HepG2 (cell line): ENCODE measurements at regions not wholly inside any gene's neighbourhood (a gene's known extent, or its start where the extent isn't known, plus 50 kb on each side); places are given as distances from the start of the nearest gene placed in this dataset.

ENCODE experiments used
- ATAC-seq: fragments of 200-7000 bp; cut with Tn5 transposase; 3 replicates; pipeline ENCODE4 v1.9.1; 2020; ENCODE audit warnings: mild to moderate bottlenecking, moderate library complexity
- BruUV-seq: library from RNA; stranded (reverse); fragments of 400-500 nt; replicated peaks from 2 replicates; lab custom pipeline; 2021; lab: Mats Ljungman, UMichigan
- CTCF ChIA-PET: fragments of 300-600 bp; formaldehyde crosslinking; extraction: SDS; loops from one replicate; lab custom pipeline; 2021; ENCODE audit warnings: low total read pairs, inconsistent platforms, low intra/inter-chr PET ratio; lab: Yijun Ruan, JAX
- POLR2A ChIA-PET: fragments of 350-600 bp; sonication (Branson Sonifier 250); formaldehyde crosslinking; loops from one replicate; lab custom pipeline; 2020; ENCODE audit warnings: antibody characterized with exemption, inconsistent platforms; lab: Yijun Ruan, JAX
- DNase-seq: peaks from one replicate; pipeline ENCODE4 v3.0.0-alpha.2; 2015; ENCODE audit warnings: low spot score
- FAIRE-seq: peaks from 3 replicates; lab custom pipeline; 2011; peaks lifted over from hg19 to GRCh38; lab: Jason Lieb, UNC
- H2AFZ ChIP-seq: one replicate; pipeline ENCODE4 v1.6.1; 2011; ENCODE audit warnings: low read length, inconsistent platforms
- H3K27ac ChIP-seq: fragments of 300-600 bp; 3 replicates; pipeline ENCODE4 v1.8.0; 2011; ENCODE audit warnings: mixed run types, mild to moderate bottlenecking, mixed read lengths, low read length, inconsistent platforms; ENCODE audit not compliant: insufficient read depth; ENCODE audit errors: extremely low read length
- H3K27me3 ChIP-seq, 2 experiments: fragments of 200-600 bp in 1 of 2; 2 replicates in 1 of 2; 3 replicates in 1 of 2; pipeline versions ENCODE4 v1.6.0 to v1.8.0; 2011; ENCODE audit warnings: low read length in 2 of 2, mild to moderate bottlenecking in 2 of 2, moderate library complexity in 2 of 2, inconsistent platforms in 1 of 2; ENCODE audit not compliant: insufficient read depth in 2 of 2, control insufficient read depth in 1 of 2
- H3K36me3 ChIP-seq, 2 experiments: fragments of 200-600 bp in 1 of 2; replicated peaks in 1 of 2; 2 replicates in 1 of 2; 3 replicates in 1 of 2; pipeline versions ENCODE4 v1.5.1 to v1.8.0; 2011; ENCODE audit warnings: low read length in 2 of 2, inconsistent platforms in 1 of 2; ENCODE audit not compliant: insufficient read depth in 2 of 2, control insufficient read depth in 1 of 2
- H3K4me1 ChIP-seq: 2 replicates; pipeline ENCODE4 v1.5.1; 2012; ENCODE audit warnings: low read length, inconsistent platforms; ENCODE audit not compliant: insufficient read depth
- H3K4me2 ChIP-seq: 2 replicates; pipeline ENCODE4 v1.6.0; 2011; ENCODE audit warnings: low read depth, low read length, inconsistent platforms
- H3K4me3 ChIP-seq, 3 experiments: fragments of 200-600 bp in 1 of 3; sonication (generic), shearing (Covaris generic) in 1 of 3; replicated peaks in 1 of 3; 2 replicates each; pipeline ENCODE4 v1.5.1; 2011 to 2016; ENCODE audit warnings: low read length in 3 of 3, inconsistent platforms in 2 of 3, low read depth in 2 of 3, mild to moderate bottlenecking in 2 of 3, control low read depth in 1 of 3, mixed read lengths in 1 of 3; ENCODE audit not compliant: insufficient read depth in 1 of 3
- H3K79me2 ChIP-seq: one replicate; pipeline ENCODE4 v1.6.1; 2011; ENCODE audit warnings: low read length, inconsistent platforms; ENCODE audit not compliant: insufficient read depth
- H3K9ac ChIP-seq: 2 replicates; pipeline ENCODE4 v1.6.0; 2011; ENCODE audit warnings: mild to moderate bottlenecking, low read depth, low read length, inconsistent platforms; ENCODE audit not compliant: insufficient read depth
- H3K9me3 ChIP-seq: 2 replicates; pipeline ENCODE4 v1.5.1; 2012; ENCODE audit warnings: mild to moderate bottlenecking, low read length
- H4K20me1 ChIP-seq: 2 replicates; pipeline ENCODE4 v1.6.0; 2011; ENCODE audit warnings: inconsistent platforms, mild to moderate bottlenecking, low read length, moderate library complexity; ENCODE audit not compliant: insufficient read depth
- BHLHE40 ChIP-seq: IDR thresholded peaks from 2 replicates; pipeline ENCODE4 v1.6.1; 2011; ENCODE audit warnings: low read length, improper control_type of control experiment
- KLF13 ChIP-seq: sonication (generic); formaldehyde crosslinking; IDR thresholded peaks from 2 replicates; pipeline ENCODE4 v1.4.0; 2020; ENCODE audit warnings: mild to moderate bottlenecking, missing genetic modification reagents
- LRRFIP1 ChIP-seq: sonication (generic); formaldehyde crosslinking; conservative IDR thresholded peaks from 2 replicates; pipeline ENCODE4 v1.4.0; 2020; ENCODE audit warnings: missing genetic modification reagents
- MTF1 ChIP-seq: sonication (generic); formaldehyde crosslinking; IDR thresholded peaks from 2 replicates; pipeline ENCODE4 v1.5.0; 2020; ENCODE audit warnings: missing genetic modification reagents
- NPAS2 ChIP-seq: sonication (generic); formaldehyde crosslinking; IDR thresholded peaks from 2 replicates; pipeline ENCODE4 v1.8.0; 2022; ENCODE audit warnings: mild to moderate bottlenecking, missing genetic modification reagents, borderline replicate concordance
- PTBP1 ChIP-seq: fragments of 200-400 bp; formaldehyde crosslinking; IDR thresholded peaks from 2 replicates; pipeline ENCODE4 v1.6.1; 2018; ENCODE audit warnings: low read length, low read depth; ENCODE audit not compliant: poor library complexity, severe bottlenecking
- ZBTB42 ChIP-seq: sonication (generic); formaldehyde crosslinking; IDR thresholded peaks from 2 replicates; pipeline ENCODE4 v1.5.0; 2020; ENCODE audit warnings: mild to moderate bottlenecking, missing genetic modification reagents
- ZNF281 ChIP-seq: sonication (generic); formaldehyde crosslinking; IDR thresholded peaks from 2 replicates; pipeline ENCODE4 v1.4.0; 2020; ENCODE audit warnings: missing genetic modification reagents, borderline replicate concordance
- ZNF546 ChIP-seq: sonication (generic); formaldehyde crosslinking; conservative IDR thresholded peaks from 2 replicates; pipeline ENCODE4 v1.8.1; 2023; ENCODE audit warnings: mild to moderate bottlenecking, missing genetic modification reagents
- WGBS: methylation state at CpG from one replicate; pipeline ENCODE4 v1.1.6; 2017; ENCODE audit warnings: low lambda C conversion rate; 5-methylcytosine and 5-hydroxymethylcytosine counted together
- in situ Hi-C: cut with HindIII; loops from 2 replicates; pipeline ENCODE4 v1.10.0; 2017; ENCODE audit warnings: low pct_unique_long_range_greater_than_20kb; ENCODE audit not compliant: extremely low pct_ligation_motif_present
- intact Hi-C: fragments of 100-400 bp; cut with micrococcal nuclease; formaldehyde crosslinking; loops from one replicate; pipeline ENCODE4 v1.10.0; 2022; ENCODE audit not compliant: unreplicated experiment
- TF ChIP-seq, protein P1 (sequence below): sonication (generic); formaldehyde crosslinking; IDR thresholded peaks from 2 replicates; pipeline ENCODE4 v1.4.0; 2020; ENCODE audit warnings: missing genetic modification reagents
- TF ChIP-seq, protein P2 (sequence below): IDR thresholded peaks from 2 replicates; pipeline ENCODE4 v1.6.1; 2012; ENCODE audit warnings: low read depth, low read length, improper control_type of control experiment
- TF ChIP-seq, protein P3 (sequence below): IDR thresholded peaks from 2 replicates; pipeline ENCODE4 v1.6.1; 2016; ENCODE audit warnings: low read depth, control low read depth
- TF ChIP-seq, protein P4 (sequence below): sonication (generic); formaldehyde crosslinking; IDR thresholded peaks from 2 replicates; pipeline ENCODE4 v1.8.0; 2022; ENCODE audit warnings: mild to moderate bottlenecking, missing genetic modification reagents

GRCh38 chr5:97666783-97667182 lies 483.7 kb upstream of the RIOK2 start:
- no peak overlapping the region for H3K27ac ChIP-seq
- BruUV-seq = no TSS peak
- DNase-seq (no peak), ATAC-seq (no peak), FAIRE-seq (no peak)
- no peaks in the 10 kb centered on the region for H3K27me3 ChIP-seq
- CTCF ChIA-PET = no interaction called here
- no peaks in the 10 kb centered on the region for H3K79me2 ChIP-seq
- no peaks in the 10 kb centered on the region for H3K36me3 ChIP-seq
- in situ Hi-C loops (no loop called here), intact Hi-C loops (no loop called here)
- no peak overlapping the region for H3K4me2 ChIP-seq
- H4K20me1 ChIP-seq = no peaks in the 10 kb centered on the region
- H2AFZ ChIP-seq = no peak overlapping the region
- H3K4me1 ChIP-seq = no peaks in the 10 kb centered on the region
- 1% methylated on average over 2 of the region's 2 CpGs for WGBS
- peaks cover 15% of the 10 kb centered on the region; the same call in 1 of the 2 replicates for H3K9me3 ChIP-seq
- no peak overlapping the region for H3K4me3 ChIP-seq
- POLR2A ChIA-PET = no interaction called here
- H3K9ac ChIP-seq = no peak overlapping the region
- no peak for TF ChIP-seq ZNF281 (CRISPR knock-in tag)
- TF ChIP-seq, protein P1, sequence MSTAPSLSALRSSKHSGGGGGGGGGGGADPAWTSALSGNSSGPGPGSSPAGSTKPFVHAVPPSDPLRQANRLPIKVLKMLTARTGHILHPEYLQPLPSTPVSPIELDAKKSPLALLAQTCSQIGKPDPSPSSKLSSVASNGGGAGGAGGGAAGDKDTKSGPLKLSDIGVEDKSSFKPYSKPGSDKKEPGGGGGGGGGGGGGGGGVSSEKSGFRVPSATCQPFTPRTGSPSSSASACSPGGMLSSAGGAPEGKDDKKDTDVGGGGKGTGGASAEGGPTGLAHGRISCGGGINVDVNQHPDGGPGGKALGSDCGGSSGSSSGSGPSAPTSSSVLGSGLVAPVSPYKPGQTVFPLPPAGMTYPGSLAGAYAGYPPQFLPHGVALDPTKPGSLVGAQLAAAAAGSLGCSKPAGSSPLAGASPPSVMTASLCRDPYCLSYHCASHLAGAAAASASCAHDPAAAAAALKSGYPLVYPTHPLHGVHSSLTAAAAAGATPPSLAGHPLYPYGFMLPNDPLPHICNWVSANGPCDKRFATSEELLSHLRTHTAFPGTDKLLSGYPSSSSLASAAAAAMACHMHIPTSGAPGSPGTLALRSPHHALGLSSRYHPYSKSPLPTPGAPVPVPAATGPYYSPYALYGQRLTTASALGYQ (CRISPR knock-in tag) = no peak
- TF ChIP-seq BHLHE40 = no peak
- TF ChIP-seq KLF13 (CRISPR knock-in tag) = no peak
- TF ChIP-seq, protein P2, sequence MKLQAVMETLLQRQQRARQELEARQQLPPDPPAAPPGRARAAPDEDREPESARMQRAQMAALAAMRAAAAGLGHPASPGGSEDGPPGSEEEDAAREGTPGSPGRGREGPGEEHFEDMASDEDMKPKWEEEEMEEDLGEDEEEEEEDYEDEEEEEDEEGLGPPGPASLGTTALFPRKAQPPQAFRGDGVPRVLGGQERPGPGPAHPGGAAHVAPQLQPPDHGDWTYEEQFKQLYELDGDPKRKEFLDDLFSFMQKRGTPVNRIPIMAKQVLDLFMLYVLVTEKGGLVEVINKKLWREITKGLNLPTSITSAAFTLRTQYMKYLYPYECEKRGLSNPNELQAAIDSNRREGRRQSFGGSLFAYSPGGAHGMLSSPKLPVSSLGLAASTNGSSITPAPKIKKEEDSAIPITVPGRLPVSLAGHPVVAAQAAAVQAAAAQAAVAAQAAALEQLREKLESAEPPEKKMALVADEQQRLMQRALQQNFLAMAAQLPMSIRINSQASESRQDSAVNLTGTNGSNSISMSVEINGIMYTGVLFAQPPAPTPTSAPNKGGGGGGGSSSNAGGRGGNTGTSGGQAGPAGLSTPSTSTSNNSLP = no peak
- TF ChIP-seq LRRFIP1 (CRISPR knock-in tag) = no peak
- TF ChIP-seq, protein P3, sequence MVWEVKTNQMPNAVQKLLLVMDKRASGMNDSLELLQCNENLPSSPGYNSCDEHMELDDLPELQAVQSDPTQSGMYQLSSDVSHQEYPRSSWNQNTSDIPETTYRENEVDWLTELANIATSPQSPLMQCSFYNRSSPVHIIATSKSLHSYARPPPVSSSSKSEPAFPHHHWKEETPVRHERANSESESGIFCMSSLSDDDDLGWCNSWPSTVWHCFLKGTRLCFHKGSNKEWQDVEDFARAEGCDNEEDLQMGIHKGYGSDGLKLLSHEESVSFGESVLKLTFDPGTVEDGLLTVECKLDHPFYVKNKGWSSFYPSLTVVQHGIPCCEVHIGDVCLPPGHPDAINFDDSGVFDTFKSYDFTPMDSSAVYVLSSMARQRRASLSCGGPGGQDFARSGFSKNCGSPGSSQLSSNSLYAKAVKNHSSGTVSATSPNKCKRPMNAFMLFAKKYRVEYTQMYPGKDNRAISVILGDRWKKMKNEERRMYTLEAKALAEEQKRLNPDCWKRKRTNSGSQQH (CRISPR knock-in tag) = no peak
- no peak for TF ChIP-seq ZNF546 (CRISPR knock-in tag)
- no peak for TF ChIP-seq ZBTB42 (CRISPR knock-in tag)
- no peak for TF ChIP-seq PTBP1
- TF ChIP-seq, protein P4, sequence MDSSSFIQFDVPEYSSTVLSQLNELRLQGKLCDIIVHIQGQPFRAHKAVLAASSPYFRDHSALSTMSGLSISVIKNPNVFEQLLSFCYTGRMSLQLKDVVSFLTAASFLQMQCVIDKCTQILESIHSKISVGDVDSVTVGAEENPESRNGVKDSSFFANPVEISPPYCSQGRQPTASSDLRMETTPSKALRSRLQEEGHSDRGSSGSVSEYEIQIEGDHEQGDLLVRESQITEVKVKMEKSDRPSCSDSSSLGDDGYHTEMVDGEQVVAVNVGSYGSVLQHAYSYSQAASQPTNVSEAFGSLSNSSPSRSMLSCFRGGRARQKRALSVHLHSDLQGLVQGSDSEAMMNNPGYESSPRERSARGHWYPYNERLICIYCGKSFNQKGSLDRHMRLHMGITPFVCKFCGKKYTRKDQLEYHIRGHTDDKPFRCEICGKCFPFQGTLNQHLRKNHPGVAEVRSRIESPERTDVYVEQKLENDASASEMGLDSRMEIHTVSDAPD = no peak
- no peak for TF ChIP-seq MTF1
- no peak for TF ChIP-seq NPAS2 (CRISPR knock-in tag)
